Neural cell (in vitro differentiated cells): ENCODE measurements at regions not wholly inside any gene's neighbourhood (a gene's known extent, or its start where the extent isn't known, plus 50 kb on each side); places are given as distances from the start of the nearest gene placed in this dataset.
"Not testable (repeated sequence)": the region's sequence is repeated elsewhere in the genome, so short reads cannot be mapped to it uniquely, and the experiment has no call there.

Source experiments
- H2AFZ ChIP-seq: fragments of 200-600, 300-800 bp; sonication (generic), shearing (Covaris generic); 2 replicates; pipeline ENCODE4 v1.6.0; 2014; ENCODE audit warnings: low read depth, mild to moderate bottlenecking, antibody characterized with exemption, low read length, moderate library complexity
- H3F3A ChIP-seq: fragments of 200-600 bp; shearing (Covaris generic); 2 replicates; pipeline ENCODE4 v1.6.1; 2016; ENCODE audit warnings: mild to moderate bottlenecking, moderate library complexity, mixed read lengths, antibody characterized with exemption, low read length; ENCODE audit not compliant: insufficient read depth, poor library complexity, severe bottlenecking
- H3K27ac ChIP-seq: fragments of 200-600, 300-800 bp; sonication (generic), shearing (Covaris generic); 2 replicates; pipeline ENCODE4 v1.5.1; 2014; ENCODE audit warnings: mild to moderate bottlenecking, low read length, moderate library complexity
- H3K27me3 ChIP-seq: fragments of 300-800, 200-600 bp; sonication (generic), shearing (Covaris generic); 2 replicates; pipeline ENCODE4 v1.6.0; 2014; ENCODE audit warnings: mild to moderate bottlenecking, low read depth, low read length, moderate library complexity; ENCODE audit not compliant: insufficient read depth
- H3K36me3 ChIP-seq: fragments of 300-800, 200-600 bp; sonication (generic), shearing (Covaris generic); 2 replicates; pipeline ENCODE4 v1.5.1; 2014; ENCODE audit warnings: mild to moderate bottlenecking, antibody characterized with exemption, low read length, moderate library complexity; ENCODE audit not compliant: insufficient read depth
- H3K4me2 ChIP-seq: fragments of 300-800, 200-600 bp; sonication (generic), shearing (Covaris generic); 2 replicates; pipeline ENCODE4 v1.6.0; 2014; ENCODE audit warnings: mild to moderate bottlenecking, low read length
- H3K4me3 ChIP-seq: fragments of 300-800, 200-600 bp; sonication (generic), shearing (Covaris generic); 2 replicates; pipeline ENCODE4 v1.5.1; 2014; ENCODE audit warnings: mild to moderate bottlenecking, low read length, moderate library complexity
- H3K79me2 ChIP-seq: fragments of 200-600 bp; shearing (Covaris generic); replicated peaks from 2 replicates; pipeline ENCODE4 v1.6.0; 2014; ENCODE audit warnings: mild to moderate bottlenecking, low read length, moderate library complexity; ENCODE audit not compliant: insufficient read depth
- H3K9ac ChIP-seq: fragments of 300-800, 200-600 bp; sonication (generic), shearing (Covaris generic); 2 replicates; pipeline ENCODE4 v1.6.1; 2016; ENCODE audit warnings: mild to moderate bottlenecking, low read length, mixed read lengths
- H3K9me2 ChIP-seq: fragments of 200-600 bp; shearing (Covaris generic); 2 replicates; pipeline ENCODE4 v1.6.1; 2016; ENCODE audit warnings: mild to moderate bottlenecking, low read length, mixed read lengths; ENCODE audit not compliant: insufficient read depth
- H3K9me3 ChIP-seq: fragments of 200-600, 300-800 bp; sonication (generic), shearing (Covaris generic); 2 replicates; pipeline ENCODE4 v1.6.1; 2016; ENCODE audit warnings: mild to moderate bottlenecking, mixed run types, low read length, moderate library complexity, mixed read lengths
- H4K20me1 ChIP-seq: fragments of 200-600 bp; shearing (Covaris generic); 2 replicates; pipeline ENCODE4 v1.6.1; 2016; ENCODE audit warnings: mild to moderate bottlenecking, mixed run types; ENCODE audit not compliant: insufficient read depth
- EP300 ChIP-seq: fragments of 450-650 bp; conservative IDR thresholded peaks from 2 replicates; pipeline ENCODE4 v1.6.1; 2014; ENCODE audit warnings: antibody characterized with exemption, mild to moderate bottlenecking, moderate library complexity; ENCODE audit not compliant: poor library complexity, severe bottlenecking
- EZH2 ChIP-seq: fragments of 200-600, 300-800 bp; shearing (Covaris generic), sonication (generic); IDR thresholded peaks from 2 replicates; pipeline ENCODE4 v1.6.1; 2014; ENCODE audit warnings: antibody characterized with exemption, low read length, borderline replicate concordance, mild to moderate bottlenecking; ENCODE audit not compliant: insufficient read depth, poor library complexity, severe bottlenecking
- MXI1 ChIP-seq: fragments of 450-650 bp; conservative IDR thresholded peaks from 2 replicates; pipeline ENCODE4 v1.6.1; 2014; ENCODE audit warnings: antibody characterized with exemption, mild to moderate bottlenecking; ENCODE audit not compliant: poor library complexity, severe bottlenecking
- POLR2AphosphoS5 ChIP-seq: IDR thresholded peaks from 2 replicates; pipeline ENCODE4 v1.6.1; 2012
- RAD21 ChIP-seq: fragments of 450-650 bp; conservative IDR thresholded peaks from 2 replicates; pipeline ENCODE4 v1.6.1; 2014; ENCODE audit warnings: antibody characterized with exemption, mild to moderate bottlenecking, moderate library complexity
- REST ChIP-seq: IDR thresholded peaks from 2 replicates; pipeline ENCODE4 v1.6.1; 2012; ENCODE audit warnings: borderline replicate concordance
- SMC3 ChIP-seq: fragments of 450-650 bp; conservative IDR thresholded peaks from 2 replicates; pipeline ENCODE4 v1.6.1; 2014; ENCODE audit warnings: antibody characterized with exemption, mild to moderate bottlenecking, moderate library complexity; ENCODE audit not compliant: poor library complexity
- TAF1 ChIP-seq: IDR thresholded peaks from 2 replicates; pipeline ENCODE4 v1.6.1; 2012; ENCODE audit warnings: low read depth
- TF ChIP-seq, protein P1 (sequence below): fragments of 450-650 bp; IDR thresholded peaks from 2 replicates; pipeline ENCODE4 v1.5.1; 2014; ENCODE audit warnings: antibody characterized with exemption, mild to moderate bottlenecking, moderate library complexity; ENCODE audit not compliant: poor library complexity, severe bottlenecking

- Histone ChIP-seq H3F3A (no peaks in the 10 kb centered on the region), H3K27ac (no peak overlapping the region), H3K36me3 (no peaks in the 10 kb centered on the region), H2AFZ (no peak overlapping the region), H4K20me1 (no peaks in the 10 kb centered on the region), H3K4me3 (no peak overlapping the region), H3K27me3 (no peaks in the 10 kb centered on the region), H3K9me3 (no peaks in the 10 kb centered on the region), H3K9me2 (no peaks in the 10 kb centered on the region), H3K9ac (no peak overlapping the region), H3K79me2 (no peaks in the 10 kb centered on the region), H3K4me2 (no peak overlapping the region)
- TF ChIP-seq RAD21 (no peak), POLR2AphosphoS5 (no peak), SMC3 (no peak), TAF1 (no peak), REST (no peak), MXI1 (no peak), EP300 (no peak)
- TF ChIP-seq, protein P1, sequence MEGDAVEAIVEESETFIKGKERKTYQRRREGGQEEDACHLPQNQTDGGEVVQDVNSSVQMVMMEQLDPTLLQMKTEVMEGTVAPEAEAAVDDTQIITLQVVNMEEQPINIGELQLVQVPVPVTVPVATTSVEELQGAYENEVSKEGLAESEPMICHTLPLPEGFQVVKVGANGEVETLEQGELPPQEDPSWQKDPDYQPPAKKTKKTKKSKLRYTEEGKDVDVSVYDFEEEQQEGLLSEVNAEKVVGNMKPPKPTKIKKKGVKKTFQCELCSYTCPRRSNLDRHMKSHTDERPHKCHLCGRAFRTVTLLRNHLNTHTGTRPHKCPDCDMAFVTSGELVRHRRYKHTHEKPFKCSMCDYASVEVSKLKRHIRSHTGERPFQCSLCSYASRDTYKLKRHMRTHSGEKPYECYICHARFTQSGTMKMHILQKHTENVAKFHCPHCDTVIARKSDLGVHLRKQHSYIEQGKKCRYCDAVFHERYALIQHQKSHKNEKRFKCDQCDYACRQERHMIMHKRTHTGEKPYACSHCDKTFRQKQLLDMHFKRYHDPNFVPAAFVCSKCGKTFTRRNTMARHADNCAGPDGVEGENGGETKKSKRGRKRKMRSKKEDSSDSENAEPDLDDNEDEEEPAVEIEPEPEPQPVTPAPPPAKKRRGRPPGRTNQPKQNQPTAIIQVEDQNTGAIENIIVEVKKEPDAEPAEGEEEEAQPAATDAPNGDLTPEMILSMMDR, result no peak
Measured at GRCh38 chr17:71505981-71506380, 614.8 kb upstream of the SOX9 start.

DNA sequence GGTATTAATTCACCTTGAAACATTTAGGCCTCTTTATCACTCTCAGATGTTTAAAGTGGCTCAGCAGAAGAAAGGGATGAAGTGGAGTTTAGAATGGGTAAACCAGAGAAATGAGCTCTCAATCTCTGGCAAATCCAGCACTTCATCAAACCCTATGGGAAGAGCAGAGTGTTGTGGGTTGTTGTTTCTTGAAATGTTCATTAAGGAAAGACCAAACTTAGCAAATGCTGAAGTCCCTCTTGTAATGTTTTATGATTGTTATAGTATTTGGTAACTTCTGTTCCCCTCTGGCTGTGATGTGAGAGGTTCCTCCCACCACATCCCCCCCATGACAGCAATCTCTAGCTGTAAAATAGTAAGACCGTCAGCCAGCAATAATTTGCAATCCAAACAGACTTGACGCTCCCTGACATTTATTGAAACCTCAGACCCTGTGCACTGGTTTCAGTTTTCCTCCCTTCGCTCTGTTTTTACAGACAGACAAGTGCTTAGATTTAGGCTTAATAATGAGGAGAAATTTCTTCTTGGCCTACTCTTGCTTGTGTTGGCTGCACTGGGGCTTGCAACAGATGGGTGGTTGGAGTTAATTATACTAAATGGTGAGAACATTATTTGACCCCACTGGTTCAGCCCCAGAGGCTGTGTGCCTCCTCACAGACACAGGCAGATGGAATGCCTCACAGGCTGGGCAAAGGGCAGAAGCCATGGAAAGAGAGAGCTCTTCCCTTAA is 609.4 kb upstream of the SOX9 start:
- H3K36me3 ChIP-seq, result no peaks in the 10 kb centered on the region
- no peaks in the 10 kb centered on the region for H3K9me3 ChIP-seq
- H3K9ac ChIP-seq, result no peak overlapping the region
- no peaks in the 10 kb centered on the region for H3F3A ChIP-seq
- no peaks in the 10 kb centered on the region for H3K79me2 ChIP-seq
- no peak overlapping the region for H3K4me2 ChIP-seq
- H4K20me1 ChIP-seq, result no peaks in the 10 kb centered on the region
- H3K4me3 ChIP-seq, result no peak overlapping the region
- TF ChIP-seq EP300 (no peak), MXI1 (no peak), POLR2AphosphoS5 (no peak), EZH2 (no peak), REST (no peak)
- TF ChIP-seq, protein P1, result no peak
- H3K27ac ChIP-seq, result no peak overlapping the region
- no peak overlapping the region for H2AFZ ChIP-seq
- H3K9me2 ChIP-seq, result no peaks in the 10 kb centered on the region
- H3K27me3 ChIP-seq, result no peaks in the 10 kb centered on the region

- H3F3A ChIP-seq, H3K27me3 ChIP-seq, H3K79me2 ChIP-seq, H3K9me3 ChIP-seq, H3K4me3 ChIP-seq, H3K36me3 ChIP-seq, H2AFZ ChIP-seq, H3K27ac ChIP-seq, H3K4me2 ChIP-seq, H3K9me2 ChIP-seq, H4K20me1 ChIP-seq, H3K9ac ChIP-seq: not testable (repeated sequence)
Measured at GRCh38 chr17:71513725-71514124, 607.1 kb upstream of the SOX9 start.
